Left colon (tissue), 2 donors: ENCODE measurements at regions not wholly inside any gene's neighbourhood (a gene's known extent, or its start where the extent isn't known, plus 50 kb on each side); places are given as distances from the start of the nearest gene placed in this dataset.

Experiments
- ATAC-seq: fragments of 200-7000 bp; cut with Tn5 transposase; one replicate; pipeline ENCODE4 v1.9.1; 2020; ENCODE audit warnings: mild to moderate bottlenecking, moderate library complexity
- DNase-seq, 2 donors: peaks; one replicate each; pipeline ENCODE4 v3.0.0-alpha.2; 2020
- intact Hi-C, 2 donors: fragments of 100-400 bp; cut with DNase I in 1 of 2; cut with micrococcal nuclease in 1 of 2; formaldehyde crosslinking; loops; one replicate each; pipeline versions ENCODE4 v1.11.2 to v1.14.0; 2022; cut with DNase I, micrococcal nuclease
- donor health status: DM: no; HTN: no; CAD: no.
- donor health status: DM: yes; HTN: yes; CAD: no.

DNA sequence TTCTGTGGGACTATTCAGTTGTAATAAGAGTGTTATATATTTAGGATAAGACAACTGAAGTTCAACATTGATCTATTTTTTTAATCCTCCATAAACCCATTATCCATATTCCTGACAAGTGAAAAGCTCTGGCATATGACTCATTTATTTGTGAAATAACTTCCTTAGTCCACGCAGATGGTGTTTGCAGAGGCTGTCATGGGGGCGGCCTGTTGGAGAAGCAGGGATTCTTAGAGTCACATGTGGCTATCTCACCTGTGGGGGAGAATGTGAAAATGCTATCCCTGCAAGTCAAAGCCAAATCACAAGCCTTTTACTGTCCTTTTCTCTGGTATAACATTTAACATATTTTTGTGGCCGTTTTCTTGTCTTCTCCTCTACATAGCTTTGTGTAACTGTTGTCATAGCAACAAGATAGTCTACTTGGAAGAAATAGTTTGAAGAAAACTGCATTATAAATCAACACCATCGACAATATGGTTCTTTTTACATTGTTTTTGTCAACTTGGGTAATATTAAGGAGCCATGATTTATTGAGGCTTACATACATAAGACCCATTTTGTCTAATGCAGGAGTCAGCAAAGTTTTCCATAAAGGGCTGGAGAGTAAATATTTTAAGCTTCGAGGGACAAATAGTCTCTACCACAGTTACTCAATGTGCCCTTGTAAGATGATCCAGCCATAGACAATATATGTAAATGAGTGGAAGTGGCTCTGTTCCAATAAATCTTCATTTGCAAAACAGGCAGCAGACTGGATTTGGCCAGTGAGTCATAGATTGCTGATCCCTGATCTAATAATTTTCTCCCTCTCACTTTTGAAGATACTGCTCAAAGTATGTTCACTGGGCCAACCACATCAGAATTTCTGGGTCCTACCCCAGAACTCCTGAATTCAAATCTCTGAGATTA lies 395.0 kb downstream of the DTHD1 start:
- DNase-seq (no peak), ATAC-seq (no peak)
- intact Hi-C loops: no loop called here

- ATAC-seq (no peak), DNase-seq (no peak)
- intact Hi-C loops: no loop called here
These were observed 395.7 kb downstream of the DTHD1 start for GRCh38 chr4:36677112-36677511.

DNA sequence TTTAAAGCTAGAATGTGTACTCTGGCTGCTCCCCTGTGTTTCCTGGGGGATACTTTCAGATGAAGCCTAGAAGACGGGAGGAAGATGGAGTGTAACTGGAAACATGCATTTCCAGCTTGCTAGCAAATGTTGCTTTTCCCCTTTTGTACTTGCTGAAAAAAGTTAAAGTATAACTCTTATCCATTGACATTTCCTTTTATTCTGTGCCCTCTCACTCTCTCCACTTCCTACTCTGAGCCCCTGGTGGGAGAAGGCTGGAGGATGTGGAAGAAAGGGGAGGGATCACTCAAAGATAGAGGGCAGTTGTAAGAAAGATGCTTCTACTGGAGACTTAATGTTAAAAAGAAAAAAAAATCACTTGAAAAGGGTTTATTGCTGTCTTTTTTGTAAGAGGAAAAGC lies 396.5 kb downstream of the DTHD1 start:
- ATAC-seq: no peak
- intact Hi-C loops: no loop called here
- DNase-seq: no peak

DNA sequence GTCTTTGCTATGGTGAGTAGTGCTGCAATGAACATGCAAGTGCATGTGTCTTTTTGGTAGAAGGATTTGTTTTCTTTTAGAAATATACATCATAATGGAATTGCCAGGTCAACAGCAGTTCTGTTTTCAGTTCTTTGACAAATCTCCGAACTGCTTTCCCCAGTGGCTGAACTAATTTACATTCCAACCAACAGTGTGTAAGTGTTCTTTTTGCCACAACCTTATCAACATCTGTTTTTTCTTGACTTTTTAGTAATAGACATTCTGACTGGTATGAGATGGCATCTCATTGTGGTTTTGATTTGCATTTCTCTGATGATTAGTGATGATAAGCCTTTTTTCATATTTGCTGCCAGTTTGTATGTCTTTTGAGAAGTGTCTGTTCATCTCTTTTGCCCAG lies 406.3 kb downstream of the DTHD1 start:
- intact Hi-C loops: no loop called here
- DNase-seq (no peak), ATAC-seq (no peak)

- DNase-seq: no peak
- intact Hi-C loops: no loop called here
- ATAC-seq: no peak
These were observed 411.2 kb downstream of the DTHD1 start for GRCh38 chr4:36692586-36692985.

DNA sequence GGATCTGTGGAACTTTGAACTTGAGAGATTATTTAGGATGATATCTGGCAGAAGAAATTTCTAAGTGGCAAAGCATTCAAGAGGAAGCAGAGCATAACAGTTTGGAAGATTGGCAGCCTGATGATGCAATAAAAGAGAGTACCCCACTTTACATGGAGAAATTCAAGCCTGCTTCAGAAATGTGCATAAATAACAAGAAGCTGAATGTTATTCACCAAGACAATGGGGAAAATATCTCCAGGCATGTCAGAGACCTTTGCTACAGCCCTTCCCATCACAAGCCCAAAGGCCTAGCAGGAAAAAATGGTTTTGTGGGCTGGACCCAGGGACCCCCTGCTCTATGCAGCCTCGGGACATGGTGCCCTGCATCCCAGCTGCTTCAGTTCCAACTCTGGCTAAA lies 420.8 kb downstream of the DTHD1 start:
- ATAC-seq (no peak), DNase-seq (no peak)
- intact Hi-C loops: no loop called here

- intact Hi-C loops: no loop called here
- ATAC-seq (no peak), DNase-seq (no peak)
These were observed 422.9 kb downstream of the DTHD1 start for GRCh38 chr4:36704289-36704688.

DNA sequence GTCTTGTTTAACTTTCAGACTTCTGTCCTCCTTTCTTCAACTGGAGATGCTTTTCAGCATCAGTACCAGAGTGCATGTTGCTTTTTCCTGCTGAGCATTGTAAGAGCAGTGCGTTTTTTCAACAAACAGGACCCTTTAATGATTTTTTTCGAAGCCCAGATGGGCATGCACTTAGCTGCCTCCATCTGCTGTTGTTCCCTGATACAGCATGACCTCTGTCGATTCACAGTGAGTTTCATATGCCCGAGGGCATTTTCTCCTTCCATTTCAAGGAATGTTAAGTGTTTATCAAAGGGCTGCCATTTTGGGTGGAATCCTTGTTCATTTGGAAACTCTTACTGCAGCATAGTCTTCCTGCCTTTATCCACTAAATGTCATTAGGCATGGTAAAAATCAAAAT lies 428.6 kb downstream of the DTHD1 start:
- intact Hi-C loops: no loop called here
- no peak for ATAC-seq
- DNase-seq: no peak

GRCh38 chr4:36712013-36712412 lies 430.6 kb downstream of the DTHD1 start:
- intact Hi-C loops: no loop called here
- DNase-seq (no peak), ATAC-seq (no peak)

GRCh38 chr4:36716874-36717273 lies 435.5 kb downstream of the DTHD1 start:
- DNase-seq: no peak
- no peak for ATAC-seq
- intact Hi-C loops: no loop called here

DNA sequence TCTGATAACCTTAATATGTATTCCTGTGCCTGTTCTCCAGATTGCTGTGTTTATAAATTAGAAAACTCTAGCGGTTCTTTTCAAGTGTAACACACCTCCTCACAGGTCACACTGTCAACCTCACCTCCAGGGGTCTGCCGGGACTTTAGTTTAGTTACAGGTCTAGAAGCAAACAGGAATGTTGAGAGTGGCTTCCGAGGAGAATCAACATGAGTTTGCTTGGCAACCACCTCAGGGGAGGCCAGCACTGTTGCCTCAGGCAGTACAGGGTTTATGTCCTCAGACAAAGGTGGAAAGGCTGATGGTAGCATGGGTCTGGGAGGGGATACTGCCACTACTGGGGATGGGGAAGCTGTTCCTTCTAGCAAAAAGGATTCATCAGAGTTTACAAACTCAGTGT lies 438.0 kb downstream of the DTHD1 start:
- ATAC-seq: no peak
- intact Hi-C loops: no loop called here
- no peak for DNase-seq

DNA sequence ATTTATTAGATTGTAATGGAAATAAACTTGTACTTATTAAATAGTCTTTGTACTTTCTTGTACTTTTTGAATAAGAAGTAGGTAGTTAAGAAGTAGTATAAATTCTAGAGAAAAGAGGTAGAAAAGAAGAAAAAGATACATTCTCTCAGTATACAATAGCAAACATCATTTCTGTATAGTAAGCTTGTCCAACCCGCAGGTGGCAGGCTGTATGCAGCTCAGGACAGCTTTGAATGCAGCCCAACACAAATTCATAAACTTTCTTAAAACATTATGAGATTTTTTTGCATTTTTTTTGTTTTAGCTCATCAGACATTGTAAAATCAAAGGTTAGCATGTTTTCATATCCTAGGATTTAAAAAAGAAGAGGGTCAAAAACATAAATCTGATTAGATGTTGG lies 441.6 kb downstream of the DTHD1 start:
- DNase-seq: no peak
- no peak for ATAC-seq
- intact Hi-C loops: no loop called here

- DNase-seq: no peak
- intact Hi-C loops: no loop called here
- no peak for ATAC-seq
These were observed 452.9 kb downstream of the DTHD1 start for GRCh38 chr4:36734334-36734733.

DNA sequence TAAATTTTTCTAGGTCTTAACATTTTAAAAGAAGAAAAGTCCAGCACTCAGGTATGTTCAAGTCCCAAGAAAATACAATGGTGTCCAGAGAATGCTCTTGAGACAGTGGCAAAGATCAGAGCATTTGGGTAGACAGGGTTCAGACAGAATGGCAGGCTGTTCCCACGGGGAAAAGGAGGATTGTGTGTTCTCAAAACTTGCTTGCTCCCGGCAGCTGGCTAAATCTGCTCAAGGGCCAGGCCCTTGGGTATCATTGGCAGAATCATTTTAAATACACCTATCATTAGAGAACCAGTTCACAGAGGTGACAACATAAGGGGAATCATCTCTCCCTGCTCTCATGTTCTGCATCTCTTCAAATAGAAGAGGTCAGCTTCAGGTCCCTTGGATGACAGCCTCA lies 456.3 kb downstream of the DTHD1 start:
- no peak for ATAC-seq
- DNase-seq: no peak
- intact Hi-C loops: no loop called here

GRCh38 chr4:36740796-36741310 lies 459.4 kb downstream of the DTHD1 start:
- intact Hi-C loops: no loop called here

DNA sequence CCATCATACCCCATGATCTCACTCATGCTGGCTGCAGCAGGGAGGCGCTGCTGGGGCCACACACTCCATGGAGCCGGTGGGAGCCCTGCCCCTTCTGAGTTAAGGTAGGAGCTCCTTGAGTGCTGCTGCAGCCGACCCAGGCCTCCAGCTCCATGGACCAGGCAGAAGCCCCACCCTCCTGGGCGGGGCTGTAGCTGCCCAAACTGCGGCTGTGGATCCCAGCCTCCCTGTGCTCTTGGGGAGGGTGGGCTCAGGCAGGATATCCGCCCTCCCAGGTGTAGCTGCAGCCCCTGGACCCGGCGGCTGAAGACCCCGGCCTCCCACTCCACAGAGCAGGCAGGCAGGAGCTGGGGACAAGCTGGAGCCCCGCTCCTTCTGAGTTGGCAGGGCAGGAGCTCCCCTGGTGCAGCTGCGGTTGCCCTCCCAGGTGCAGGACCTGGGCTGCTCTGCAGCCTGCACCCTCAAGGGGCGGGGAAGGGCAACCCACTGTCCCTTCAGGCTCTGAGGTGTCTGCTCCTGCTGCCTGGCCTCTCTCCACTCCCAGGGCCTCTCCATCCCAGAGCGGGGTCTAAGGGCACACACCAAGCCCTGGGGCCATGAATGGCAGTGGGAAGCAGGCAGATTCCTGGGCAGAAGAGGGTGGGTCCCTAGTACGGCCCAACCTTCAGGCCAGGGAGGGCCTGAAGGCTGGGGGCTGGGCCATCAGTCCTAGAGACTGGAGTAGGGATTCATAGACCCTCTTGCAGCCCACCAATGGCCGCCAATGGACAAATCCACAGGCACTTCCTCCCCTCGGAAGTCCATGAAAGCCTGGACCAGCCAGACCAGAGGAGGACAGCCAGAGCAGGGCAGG lies 466.1 kb downstream of the DTHD1 start:
- ATAC-seq (no peak), DNase-seq (no peak)
- intact Hi-C loops: no loop called here

More at GRCh38 chr4:36740796-36741310, 459.4 kb downstream of the DTHD1 start:
- no peak for ATAC-seq
- no peak for DNase-seq

DNA sequence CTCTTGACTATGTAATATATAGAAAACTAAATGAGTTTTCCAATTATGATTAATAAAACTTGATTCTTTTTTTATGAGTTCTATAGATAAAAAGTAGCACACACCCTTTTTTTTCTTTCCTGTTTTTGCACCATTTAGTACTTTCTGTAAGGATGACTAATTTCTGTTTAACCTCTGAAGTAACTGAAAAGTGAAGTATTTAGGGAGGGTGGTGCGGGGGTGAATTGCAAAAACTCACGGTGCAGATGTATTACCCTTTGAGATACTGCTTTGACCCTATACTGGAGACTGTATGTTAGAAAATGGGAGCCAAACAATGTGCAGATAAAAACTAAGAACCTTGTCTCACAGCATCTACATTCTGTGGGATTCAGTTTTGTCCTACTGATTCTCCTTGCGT lies 471.6 kb downstream of the DTHD1 start:
- intact Hi-C loops: no loop called here
- ATAC-seq (no peak), DNase-seq (no peak)

- ATAC-seq: no peak
- intact Hi-C loops: no loop called here
- DNase-seq: no peak
These were observed 476.3 kb downstream of the DTHD1 start for GRCh38 chr4:36757580-36758311.
